Motor neuron (in vitro differentiated cells): ENCODE measurements at regions not wholly inside any gene's neighbourhood (a gene's known extent, or its start where the extent isn't known, plus 50 kb on each side); places are given as distances from the start of the nearest gene placed in this dataset.

ENCODE experiments used
- ATAC-seq, 8 experiments: fragments of 200-7000 bp; cut with Tn5 transposase; replicated peaks in 6 of 8; 2 replicates each; pipeline ENCODE4 v1.8.0; 2021; ENCODE audit warnings: mild to moderate bottlenecking in 8 of 8, moderate library complexity in 8 of 8
- H3K27ac ChIP-seq, 2 donors: fragments of 250-450 bp; sonication (Bioruptor Pico); 2 replicates each; pipeline ENCODE4 v1.9.0; 2021; ENCODE audit warnings: antibody characterized with exemption in 2 of 2, mild to moderate bottlenecking in 2 of 2, moderate library complexity in 1 of 2
- H3K4me1 ChIP-seq, 2 donors: fragments of 250-450 bp; sonication (Bioruptor Pico); replicated peaks in 1 of 2; 2 replicates each; pipeline ENCODE4 v1.6.1; 2021; ENCODE audit warnings: antibody characterized with exemption in 2 of 2, mild to moderate bottlenecking in 2 of 2, moderate library complexity in 1 of 2
- H3K4me3 ChIP-seq, 5 donors: fragments of 250-450 bp; sonication (Bioruptor Pico); 2 replicates each; pipeline ENCODE4 v1.9.0; 2021; ENCODE audit warnings: antibody characterized with exemption in 5 of 5, mild to moderate bottlenecking in 5 of 5, moderate library complexity in 4 of 5
- WGBS, 10 experiments: fragments of 450-650 bp; shearing (Covaris generic); methylation state at CpG; one replicate each; pipeline ENCODE4 v1.0.0; 2022; 5-methylcytosine and 5-hydroxymethylcytosine counted together
- in situ Hi-C, 9 experiments: fragments of 400-800 bp; cut with MboI; loops; one replicate each; pipeline ENCODE4 v1.15.0; 2021; ENCODE audit warnings: low sequenced_read_pairs in 9 of 9, low pct_unique_long_range_greater_than_20kb in 2 of 9; ENCODE audit not compliant: unreplicated experiment in 9 of 9

DNA sequence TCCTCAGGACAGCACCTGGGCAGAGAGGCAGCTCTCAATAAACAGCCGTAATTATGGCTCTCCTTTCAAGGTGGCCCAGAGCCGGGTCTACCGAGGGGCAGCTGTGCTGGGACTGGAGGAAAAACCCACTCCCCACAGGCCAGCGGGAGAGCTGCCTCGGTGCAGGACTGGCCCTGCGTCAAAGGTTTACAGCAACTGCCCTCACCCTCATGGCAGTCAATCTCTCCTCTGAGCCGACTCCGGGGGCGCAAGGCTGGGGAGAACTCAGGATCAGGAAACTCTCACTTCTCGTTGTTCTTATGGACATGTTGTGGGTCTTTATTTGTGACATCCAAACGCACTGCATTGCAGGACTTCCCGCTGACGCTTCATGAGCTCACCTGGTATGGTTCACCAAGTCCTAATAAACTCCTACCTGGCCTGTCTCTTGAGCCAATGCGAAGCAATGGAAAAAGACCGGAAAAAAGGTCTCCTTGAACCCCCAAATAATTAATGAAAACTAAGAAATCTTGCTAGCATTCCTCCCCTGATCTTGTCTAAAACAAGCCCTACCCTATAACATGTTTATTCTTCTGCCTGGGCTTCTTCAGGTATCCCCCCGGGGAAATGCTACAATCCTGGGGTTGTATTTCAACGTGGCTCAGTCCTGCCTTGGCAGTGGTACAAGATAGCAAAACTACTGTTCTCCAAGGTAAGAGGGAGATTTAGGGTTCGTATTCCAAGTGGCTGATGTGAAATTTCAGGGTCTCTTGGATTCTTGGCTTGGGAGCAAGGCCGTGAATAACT lies 50.1 kb upstream of the CDKN2AIP start:
- no peak overlapping the region for H3K27ac ChIP-seq
- peaks cover 4 to 7% of the 10 kb centered on the region in 2 donors for H3K4me1 ChIP-seq
- 67 to 89% (median 80%) methylated on average over 1 to 12 of the region's 19 CpGs; no CpG with 5 or more reads in 1 of the 10 experiments for WGBS, 10 experiments

More for the DNA sequence above, 50.1 kb upstream of the CDKN2AIP start:
- ATAC-seq = no peak
- in situ Hi-C loops = no loop called here
- H3K4me3 ChIP-seq = no peak overlapping the region
